MCF 10A (cell line): ENCODE measurements at regions not wholly inside any gene's neighbourhood (a gene's known extent, or its start where the extent isn't known, plus 50 kb on each side); places are given as distances from the start of the nearest gene placed in this dataset.

ENCODE experiments used
- BruUV-seq: library from RNA; stranded (reverse); fragments of 400-500 nt; replicated peaks from 2 replicates; lab custom pipeline; 2021; lab: Mats Ljungman, UMichigan
- CTCF ChIA-PET: fragments of 300-600 bp; sonication (Branson Sonifier 250); formaldehyde crosslinking; extraction: SDS; loops from one replicate; lab custom pipeline; 2021; ENCODE audit warnings: antibody characterized with exemption, inconsistent platforms; lab: Yijun Ruan, JAX
- POLR2A ChIA-PET: fragments of 300-600, 350-650 bp; sonication (Branson Sonifier 250); formaldehyde crosslinking; extraction: SDS; loops from one replicate; lab custom pipeline; 2020; ENCODE audit warnings: antibody characterized with exemption, inconsistent platforms; lab: Yijun Ruan, JAX
- DNase-seq: peaks from one replicate; pipeline ENCODE4 v3.0.0-alpha.2; 2018; ENCODE audit not compliant: unreplicated experiment
- H3K27ac Mint-ChIP-seq: one replicate; pipeline ENCODE4 v1.8.0; 2022; ENCODE audit warnings: mild to moderate bottlenecking, low read depth, mixed read lengths; ENCODE audit not compliant: unreplicated experiment
- H3K27me3 Mint-ChIP-seq: one replicate; pipeline ENCODE4 v1.8.0; 2022; ENCODE audit warnings: mixed read lengths; ENCODE audit not compliant: insufficient read depth, unreplicated experiment
- H3K36me3 Mint-ChIP-seq: one replicate; pipeline ENCODE4 v1.8.0; 2022; ENCODE audit warnings: mild to moderate bottlenecking, moderate library complexity, mixed read lengths; ENCODE audit not compliant: insufficient read depth, unreplicated experiment
- H3K4me1 Mint-ChIP-seq: one replicate; pipeline ENCODE4 v1.8.0; 2022; ENCODE audit warnings: mixed read lengths; ENCODE audit not compliant: insufficient read depth, unreplicated experiment
- H3K4me3 Mint-ChIP-seq: one replicate; pipeline ENCODE4 v1.8.0; 2022; ENCODE audit warnings: mild to moderate bottlenecking, moderate library complexity, mixed read lengths; ENCODE audit not compliant: unreplicated experiment
- H3K9me3 Mint-ChIP-seq: one replicate; pipeline ENCODE4 v1.8.0; 2022; ENCODE audit warnings: mixed read lengths; ENCODE audit not compliant: unreplicated experiment
- intact Hi-C: fragments of 100-400 bp; cut with micrococcal nuclease; formaldehyde crosslinking; loops from 2 replicates; pipeline ENCODE4 v1.14.1; 2022
- TF ChIP-seq, protein P1 (sequence below): fragments of 200-600 bp; IDR thresholded peaks from one replicate; pipeline ENCODE4 v1.8.0; 2022; ENCODE audit warnings: antibody characterized with exemption, mild to moderate bottlenecking; ENCODE audit not compliant: unreplicated experiment

DNA sequence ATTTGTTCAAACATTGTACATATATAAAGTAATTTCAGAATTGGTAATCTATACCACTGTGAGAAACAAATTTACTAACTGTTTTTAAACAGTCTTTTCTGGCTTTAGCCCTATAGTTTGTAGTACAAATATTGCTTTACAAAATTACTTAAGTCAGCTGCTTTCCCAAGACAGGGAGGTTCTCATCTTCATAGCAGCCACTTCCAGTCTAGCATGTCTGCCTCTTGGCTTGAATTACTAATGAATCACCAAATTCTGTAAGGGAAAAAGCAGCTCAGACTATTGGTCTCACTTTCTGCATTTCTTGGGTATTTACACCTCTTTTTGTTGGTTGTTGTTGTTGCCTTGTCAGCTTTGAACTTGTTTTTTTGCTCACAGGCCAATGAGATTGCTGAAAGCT lies 187.2 kb downstream of the NPFFR2 start:
- no peaks in the 10 kb centered on the region for H3K9me3 Mint-ChIP-seq
- no peaks in the 10 kb centered on the region for H3K36me3 Mint-ChIP-seq
- TF ChIP-seq, protein P1, sequence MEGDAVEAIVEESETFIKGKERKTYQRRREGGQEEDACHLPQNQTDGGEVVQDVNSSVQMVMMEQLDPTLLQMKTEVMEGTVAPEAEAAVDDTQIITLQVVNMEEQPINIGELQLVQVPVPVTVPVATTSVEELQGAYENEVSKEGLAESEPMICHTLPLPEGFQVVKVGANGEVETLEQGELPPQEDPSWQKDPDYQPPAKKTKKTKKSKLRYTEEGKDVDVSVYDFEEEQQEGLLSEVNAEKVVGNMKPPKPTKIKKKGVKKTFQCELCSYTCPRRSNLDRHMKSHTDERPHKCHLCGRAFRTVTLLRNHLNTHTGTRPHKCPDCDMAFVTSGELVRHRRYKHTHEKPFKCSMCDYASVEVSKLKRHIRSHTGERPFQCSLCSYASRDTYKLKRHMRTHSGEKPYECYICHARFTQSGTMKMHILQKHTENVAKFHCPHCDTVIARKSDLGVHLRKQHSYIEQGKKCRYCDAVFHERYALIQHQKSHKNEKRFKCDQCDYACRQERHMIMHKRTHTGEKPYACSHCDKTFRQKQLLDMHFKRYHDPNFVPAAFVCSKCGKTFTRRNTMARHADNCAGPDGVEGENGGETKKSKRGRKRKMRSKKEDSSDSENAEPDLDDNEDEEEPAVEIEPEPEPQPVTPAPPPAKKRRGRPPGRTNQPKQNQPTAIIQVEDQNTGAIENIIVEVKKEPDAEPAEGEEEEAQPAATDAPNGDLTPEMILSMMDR: no peak
- no peaks in the 10 kb centered on the region for H3K4me1 Mint-ChIP-seq
- no peak overlapping the region for H3K27ac Mint-ChIP-seq
- CTCF ChIA-PET: interaction anchor here (0.6 kb wide), 1 partner anchor 24 kb away, joined by 4 read pairs; no protein-coding TSS in a partner anchor
- peak; percentile 14 for DNase-seq
- H3K4me3 Mint-ChIP-seq: no peak overlapping the region
- no TSS peak for BruUV-seq
- POLR2A ChIA-PET: interaction anchor here (0.6 kb wide), 1 partner anchor 1635 kb away, joined by 3 read pairs; no protein-coding TSS in a partner anchor
- intact Hi-C loops: no loop called here
- H3K27me3 Mint-ChIP-seq: no peaks in the 10 kb centered on the region
